ENCODE measurements at regions not wholly inside any gene's neighbourhood (a gene's known extent, or its start where the extent isn't known, plus 50 kb on each side); places are given as distances from the start of the nearest gene placed in this dataset.

GRCh38 chr1:157284451-157284850 lies 146.3 kb upstream of the ETV3 start:
- Histone ChIP-seq H3K9ac (ENCODE audit: low read depth in 2 of 2, low read length in 2 of 2) (no peak overlapping the region), H3K36me3 (no peaks in the 10 kb centered on the region), H3K27me3 (no peaks in the 10 kb centered on the region), H3K9me3 (no peaks in the 10 kb centered on the region), H3K27ac (no peak overlapping the region), H3K4me1 (no peaks in the 10 kb centered on the region), H3K4me3 (no peak overlapping the region)
- intact Hi-C loops (cut with DNase I), result no loop called here
- DNase-seq, result no peak
- TF ChIP-seq CTCF (IDR thresholded peaks at IDR 0.05), result no peak

GRCh38 chr1:157279802-157280140 lies 141.6 kb upstream of the ETV3 start:
- no peak overlapping the region for H3K4me3 ChIP-seq
- intact Hi-C loops (cut with DNase I), result no loop called here
- no peak for TF ChIP-seq CTCF (IDR thresholded peaks at IDR 0.05)
- no peak for DNase-seq
- no peak overlapping the region for H3K27ac ChIP-seq
- H3K9ac ChIP-seq (ENCODE audit: low read depth in 2 of 2, low read length in 2 of 2), result no peak overlapping the region
- H3K27me3 ChIP-seq, result no peaks in the 10 kb centered on the region
- no peaks in the 10 kb centered on the region for H3K4me1 ChIP-seq
- H3K9me3 ChIP-seq, result no peaks in the 10 kb centered on the region
- H3K36me3 ChIP-seq, result no peaks in the 10 kb centered on the region

GRCh38 chr1:157279138-157279801 lies 141.1 kb upstream of the ETV3 start:
- intact Hi-C loops (cut with DNase I), result no loop called here
- no peaks in the 10 kb centered on the region for H3K9me3 ChIP-seq
- DNase-seq, result no peak
- no peak overlapping the region for H3K27ac ChIP-seq
- no peak overlapping the region for H3K4me3 ChIP-seq
- no peak overlapping the region for H3K9ac ChIP-seq (ENCODE audit: low read depth in 2 of 2, low read length in 2 of 2)
- no peaks in the 10 kb centered on the region for H3K4me1 ChIP-seq
- no peaks in the 10 kb centered on the region for H3K36me3 ChIP-seq
- H3K27me3 ChIP-seq, result no peaks in the 10 kb centered on the region
- TF ChIP-seq CTCF (IDR thresholded peaks at IDR 0.05), result no peak

GRCh38 chr1:157278383-157279137 lies 140.4 kb upstream of the ETV3 start:
- Histone ChIP-seq H3K9ac (ENCODE audit: low read depth in 2 of 2, low read length in 2 of 2) (no peak overlapping the region), H3K4me1 (no peaks in the 10 kb centered on the region), H3K36me3 (no peaks in the 10 kb centered on the region), H3K27me3 (no peaks in the 10 kb centered on the region), H3K27ac (no peak overlapping the region), H3K4me3 (no peak overlapping the region), H3K9me3 (no peaks in the 10 kb centered on the region)
- intact Hi-C loops (cut with DNase I), result no loop called here
- TF ChIP-seq CTCF (IDR thresholded peaks at IDR 0.05), result no peak
- DNase-seq, result no peak

GRCh38 chr1:157277913-157278312 lies 139.7 kb upstream of the ETV3 start:
- Histone ChIP-seq H3K27me3 (no peaks in the 10 kb centered on the region), H3K4me1 (no peaks in the 10 kb centered on the region), H3K9me3 (no peaks in the 10 kb centered on the region), H3K27ac (no peak overlapping the region), H3K9ac (ENCODE audit: low read depth in 2 of 2, low read length in 2 of 2) (no peak overlapping the region), H3K36me3 (no peaks in the 10 kb centered on the region), H3K4me3 (no peak overlapping the region)
- DNase-seq, result no peak
- intact Hi-C loops (cut with DNase I), result no loop called here
- no peak for TF ChIP-seq CTCF (IDR thresholded peaks at IDR 0.05)
